GM12878 (cell line): ENCODE measurements at regions not wholly inside any gene's neighbourhood (a gene's known extent, or its start where the extent isn't known, plus 50 kb on each side); places are given as distances from the start of the nearest gene placed in this dataset.

Experiments
- ASH2L ChIP-seq: fragments of 300-600, 200-600 bp; sonication (generic); IDR thresholded peaks from 2 replicates; pipeline ENCODE4 v1.6.1; 2017; ENCODE audit warnings: low read depth, mild to moderate bottlenecking, borderline replicate concordance
- CTCF ChIP-seq, 3 experiments: IDR thresholded peaks in 2 of 3; conservative IDR thresholded peaks in 1 of 3; 2 replicates each; pipeline ENCODE4 v1.5.1; 2011; ENCODE audit warnings: low read depth in 3 of 3, low read length in 3 of 3, mild to moderate bottlenecking in 3 of 3, control low read depth in 2 of 3, moderate library complexity in 2 of 3, inconsistent platforms in 1 of 3, mixed read lengths in 1 of 3; ENCODE audit not compliant: control insufficient read depth in 2 of 3, insufficient read depth in 1 of 3; ENCODE audit errors: extremely low read depth in 1 of 3
- GABPA ChIP-seq: IDR thresholded peaks from 2 replicates; pipeline ENCODE4 v1.6.1; 2014; ENCODE audit warnings: antibody characterized with exemption, low read depth, mild to moderate bottlenecking, inconsistent platforms
- JUND ChIP-seq: IDR thresholded peaks from 2 replicates; pipeline ENCODE4 v1.6.1; 2012; ENCODE audit warnings: low read depth, mild to moderate bottlenecking, low read length, improper control_type of control experiment, moderate library complexity
- KDM1A ChIP-seq: fragments of 200-600 bp; sonication (generic); IDR thresholded peaks from 2 replicates; pipeline ENCODE4 v1.6.1; 2016; ENCODE audit warnings: borderline replicate concordance
- MAX ChIP-seq: IDR thresholded peaks from 2 replicates; pipeline ENCODE4 v1.6.1; 2012; ENCODE audit warnings: low read depth, low read length, improper control_type of control experiment
- MXI1 ChIP-seq: fragments of 150-350 bp; IDR thresholded peaks from 2 replicates; pipeline ENCODE4 v1.6.1; 2011; ENCODE audit warnings: low read depth, mild to moderate bottlenecking, inconsistent platforms, low read length, improper control_type of control experiment
- POLR2A ChIP-seq: IDR thresholded peaks from 2 replicates; pipeline ENCODE4 v1.6.1; 2011; ENCODE audit warnings: low read depth, mild to moderate bottlenecking, low read length
- POLR2AphosphoS5 ChIP-seq: IDR thresholded peaks from 2 replicates; pipeline ENCODE4 v1.6.1; 2011; ENCODE audit warnings: mild to moderate bottlenecking, low read length, inconsistent platforms
- REST ChIP-seq: IDR thresholded peaks from 2 replicates; pipeline ENCODE4 v1.6.1; 2012; ENCODE audit warnings: mild to moderate bottlenecking, low read depth, low read length
- TAF1 ChIP-seq: IDR thresholded peaks from 2 replicates; pipeline ENCODE4 v1.6.1; 2011; ENCODE audit warnings: mild to moderate bottlenecking, low read depth, low read length, borderline replicate concordance
- YY1 ChIP-seq: IDR thresholded peaks from 2 replicates; pipeline ENCODE4 v1.6.1; 2011; ENCODE audit warnings: low read depth, mild to moderate bottlenecking, low read length
- ZNF384 ChIP-seq: IDR thresholded peaks from 2 replicates; pipeline ENCODE4 v1.6.1; 2012; ENCODE audit warnings: low read depth, mild to moderate bottlenecking, low read length, improper control_type of control experiment, borderline replicate concordance

DNA sequence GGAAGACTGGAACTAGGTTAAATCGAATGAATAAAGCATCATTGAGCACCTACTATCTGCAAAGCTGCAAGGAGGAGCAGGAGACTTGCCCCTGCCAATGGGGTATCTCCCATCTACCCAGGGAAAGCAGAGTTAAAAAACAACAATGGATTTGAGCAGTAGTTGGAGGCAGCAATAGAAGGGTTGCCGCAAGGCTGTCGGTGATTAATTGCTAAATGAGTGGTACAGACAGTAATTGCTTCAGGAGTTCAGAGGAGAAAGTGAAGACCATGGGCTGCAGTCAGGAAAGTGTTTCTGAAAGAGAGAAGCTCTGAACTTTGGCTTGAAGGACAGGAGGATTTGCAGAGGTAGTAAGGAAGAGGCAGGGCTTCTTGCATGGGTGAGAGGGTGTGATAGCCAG, 152.9 kb downstream of the ACTL8 start:
- TF ChIP-seq CTCF (IDR thresholded peaks at IDR 0.05 in 2 of 3, conservative IDR thresholded peaks at IDR 0.05 in 1 of 3; ENCODE audit: control insufficient read depth in 2 of 3, extremely low read depth in 1 of 3, insufficient read depth in 1 of 3, low read depth in 3 of 3, low read length in 3 of 3) (no peak), MAX (no peak), ZNF384 (no peak), KDM1A (no peak), GABPA (no peak), REST (no peak), YY1 (no peak), ASH2L (no peak), JUND (no peak), POLR2AphosphoS5 (no peak), MXI1 (no peak), TAF1 (no peak), POLR2A (no peak)
